HEK293 (cell line): ENCODE measurements at regions not wholly inside any gene's neighbourhood (a gene's known extent, or its start where the extent isn't known, plus 50 kb on each side); places are given as distances from the start of the nearest gene placed in this dataset.

Source experiments
- CTCF ChIA-PET: fragments of 350-600 bp; formaldehyde crosslinking; extraction: SDS; loops from one replicate; lab custom pipeline; 2021; ENCODE audit warnings: antibody characterized with exemption; lab: Yijun Ruan, JAX
- POLR2A ChIA-PET: fragments of 300-600 bp; formaldehyde crosslinking; extraction: SDS; loops from one replicate; lab custom pipeline; 2020; ENCODE audit warnings: antibody characterized with exemption, inconsistent platforms; lab: Yijun Ruan, JAX
- H3K27ac ChIP-seq: fragments of 200-500 bp; sonication (Bioruptor generic); 2 replicates; pipeline ENCODE4 v1.5.1; 2014; ENCODE audit warnings: low read depth, low read length, control low read depth, inconsistent platforms; ENCODE audit errors: extremely low read depth
- H3K36me3 ChIP-seq, 2 experiments: fragments of 200-500 bp in 1 of 2; sonication (Bioruptor generic) in 1 of 2; 1 replicate in 1 of 2; 2 replicates in 1 of 2; pipeline ENCODE4 v1.5.1; 2014 to 2017; ENCODE audit warnings: inconsistent platforms in 2 of 2, low read length in 2 of 2; ENCODE audit not compliant: control insufficient read depth in 2 of 2, insufficient read depth in 1 of 2
- H3K4me1 ChIP-seq: fragments of 200-500 bp; sonication (Bioruptor generic); 2 replicates; pipeline ENCODE4 v1.5.1; 2014; ENCODE audit warnings: mild to moderate bottlenecking, low read length, inconsistent platforms; ENCODE audit not compliant: control insufficient read depth, insufficient read depth
- H3K4me3 ChIP-seq: 2 replicates; pipeline ENCODE4 v1.5.1; 2011; ENCODE audit warnings: low read depth, mild to moderate bottlenecking, control low read depth, low read length, moderate library complexity
- H3K9me3 ChIP-seq: fragments of 200-500 bp; sonication (Bioruptor generic); 2 replicates; pipeline ENCODE4 v1.5.1; 2014; ENCODE audit warnings: low read depth, low read length, inconsistent platforms; ENCODE audit not compliant: control insufficient read depth, insufficient read depth
- ATF2 ChIP-seq: fragments of 450-650 bp; formaldehyde crosslinking; IDR thresholded peaks from 2 replicates; pipeline ENCODE4 v1.5.1; 2016; ENCODE audit warnings: missing biosample characterization, missing genetic modification characterization, low read depth
- BCL6B ChIP-seq: fragments of 450-650 bp; formaldehyde crosslinking; IDR thresholded peaks from 2 replicates; pipeline ENCODE4 v1.5.1; 2017; ENCODE audit warnings: missing biosample characterization, missing genetic modification characterization
- GLIS1 ChIP-seq: fragments of 450-650 bp; formaldehyde crosslinking; IDR thresholded peaks from 2 replicates; pipeline ENCODE4 v1.5.1; 2016; ENCODE audit warnings: missing biosample characterization, missing genetic modification characterization
- KLF16 ChIP-seq: fragments of 450-650 bp; formaldehyde crosslinking; IDR thresholded peaks from 2 replicates; pipeline ENCODE4 v1.5.1; 2017; ENCODE audit warnings: missing biosample characterization, missing genetic modification characterization
- PRDM1 ChIP-seq: fragments of 450-650 bp; formaldehyde crosslinking; IDR thresholded peaks from 2 replicates; pipeline ENCODE4; 2016; ENCODE audit warnings: missing biosample characterization, missing genetic modification characterization
- PRDM10 ChIP-seq: fragments of 450-650 bp; formaldehyde crosslinking; IDR thresholded peaks from 2 replicates; pipeline ENCODE4 v1.5.1; 2016; ENCODE audit warnings: missing biosample characterization, missing genetic modification characterization
- TRIM28 ChIP-seq: IDR thresholded peaks from 2 replicates; pipeline ENCODE4 v1.6.1; 2011; ENCODE audit warnings: low read length, control low read depth, borderline replicate concordance
- YY2 ChIP-seq: fragments of 450-650 bp; formaldehyde crosslinking; IDR thresholded peaks from 2 replicates; pipeline ENCODE4 v1.5.1; 2016; ENCODE audit warnings: missing biosample characterization, missing genetic modification characterization
- ZBTB21 ChIP-seq: fragments of 450-650 bp; formaldehyde crosslinking; IDR thresholded peaks from 2 replicates; pipeline ENCODE4 v1.5.1; 2017; ENCODE audit warnings: missing biosample characterization, missing genetic modification characterization
- ZBTB6 ChIP-seq: fragments of 450-650 bp; formaldehyde crosslinking; IDR thresholded peaks from 2 replicates; pipeline ENCODE4 v1.5.1; 2017; ENCODE audit warnings: missing biosample characterization, missing genetic modification characterization
- ZIC2 ChIP-seq: fragments of 450-650 bp; formaldehyde crosslinking; IDR thresholded peaks from 2 replicates; pipeline ENCODE4 v1.5.1; 2016; ENCODE audit warnings: missing biosample characterization, missing genetic modification characterization
- ZNF132 ChIP-seq: fragments of 450-650 bp; formaldehyde crosslinking; IDR thresholded peaks from 2 replicates; pipeline ENCODE4 v1.5.1; 2017; ENCODE audit warnings: missing biosample characterization, missing genetic modification characterization, borderline replicate concordance
- ZNF16 ChIP-seq: fragments of 450-650 bp; formaldehyde crosslinking; IDR thresholded peaks from 2 replicates; pipeline ENCODE4 v1.5.1; 2016; ENCODE audit warnings: low read depth, missing biosample characterization, missing genetic modification characterization
- ZNF48 ChIP-seq: fragments of 450-650 bp; formaldehyde crosslinking; IDR thresholded peaks from 2 replicates; pipeline ENCODE4 v1.5.1; 2016; ENCODE audit warnings: missing biosample characterization, missing genetic modification characterization
- ZNF529 ChIP-seq: fragments of 450-650 bp; formaldehyde crosslinking; IDR thresholded peaks from 2 replicates; pipeline ENCODE4 v1.5.1; 2017; ENCODE audit warnings: missing genetic modification characterization, missing biosample characterization; ENCODE audit not compliant: insufficient replicate concordance
- ZNF544 ChIP-seq: fragments of 450-650 bp; formaldehyde crosslinking; IDR thresholded peaks from 2 replicates; pipeline ENCODE4 v1.5.0; 2017; ENCODE audit warnings: missing biosample characterization, missing genetic modification characterization
- ZNF548 ChIP-seq: fragments of 450-650 bp; formaldehyde crosslinking; IDR thresholded peaks from 2 replicates; pipeline ENCODE4 v1.5.1; 2016; ENCODE audit warnings: missing biosample characterization, missing genetic modification characterization
- ZNF629 ChIP-seq: fragments of 450-650 bp; formaldehyde crosslinking; IDR thresholded peaks from 2 replicates; pipeline ENCODE4 v1.5.1; 2017; ENCODE audit warnings: missing biosample characterization, missing genetic modification characterization
- ZNF654 ChIP-seq: fragments of 450-650 bp; formaldehyde crosslinking; IDR thresholded peaks from 2 replicates; pipeline ENCODE4 v1.5.1; 2016; ENCODE audit warnings: low read depth, missing biosample characterization, missing genetic modification characterization
- ZNF660 ChIP-seq: fragments of 450-650 bp; IDR thresholded peaks from 2 replicates; pipeline ENCODE4 v1.5.1; 2018; ENCODE audit warnings: missing biosample characterization, mild to moderate bottlenecking, missing genetic modification characterization

- POLR2A ChIA-PET: no interaction called here
- no peak for TF ChIP-seq PRDM1 (tag by site-specific recombination)
- TF ChIP-seq YY2 (tag by site-specific recombination): no peak
- TF ChIP-seq, all 188 proteins: peak for 0
These were observed 64.6 kb upstream of the SIMC1 start for GRCh38 chr5:176173647-176174046.

GRCh38 chr5:176174345-176175025 is 63.7 kb upstream of the SIMC1 start:
- POLR2A ChIA-PET: no interaction called here
- Histone ChIP-seq H3K4me3 (no peak overlapping the region), H3K9me3 (no peaks in the 10 kb centered on the region), H3K4me1 (no peaks in the 10 kb centered on the region), H3K36me3 (no peaks in the 10 kb centered on the region), H3K27ac (no peak overlapping the region)
- CTCF ChIA-PET: no interaction called here
- TF ChIP-seq ZBTB6 (tag by site-specific recombination) (no peak), KLF16 (tag by site-specific recombination) (no peak), ZNF48 (tag by site-specific recombination) (no peak), ZNF654 (tag by site-specific recombination) (no peak), ZNF16 (tag by site-specific recombination) (no peak), ZBTB21 (tag by site-specific recombination) (no peak), BCL6B (tag by site-specific recombination) (no peak), ZNF132 (no peak), TRIM28 (no peak), ZNF529 (tag by site-specific recombination) (no peak)

More at GRCh38 chr5:176173647-176174046, 64.6 kb upstream of the SIMC1 start:
- Histone ChIP-seq H3K27ac (no peak overlapping the region), H3K36me3 (no peaks in the 10 kb centered on the region), H3K4me3 (no peak overlapping the region), H3K4me1 (no peaks in the 10 kb centered on the region), H3K9me3 (no peaks in the 10 kb centered on the region)
- CTCF ChIA-PET: interaction anchor here (0.6 kb wide), 1 partner anchor 1263 kb away, joined by 3 read pairs; no protein-coding TSS in a partner anchor

- Histone ChIP-seq H3K9me3 (no peaks in the 10 kb centered on the region), H3K4me1 (no peaks in the 10 kb centered on the region), H3K36me3 (no peaks in the 10 kb centered on the region), H3K4me3 (no peak overlapping the region), H3K27ac (no peak overlapping the region)
- CTCF ChIA-PET: no interaction called here
- TF ChIP-seq GLIS1: 0 out of 2 replicates have a peak, but pooled peaks have one; percentile 17
- 0 out of 2 replicates have a peak, but pooled peaks have one; percentile 43 for TF ChIP-seq ZNF660 (tag by site-specific recombination)
- no peak for TF ChIP-seq ZNF544
- 0 out of 2 replicates have a peak, but pooled peaks have one; percentile 9 for TF ChIP-seq ZIC2 (tag by site-specific recombination)
- no peak for TF ChIP-seq ZNF548
- peak; percentile 67 for TF ChIP-seq ATF2 (tag by site-specific recombination)
- 0 out of 2 replicates have a peak, but pooled peaks have one; percentile 31 for TF ChIP-seq ZNF629
- TF ChIP-seq PRDM10 (tag by site-specific recombination): peak; percentile 34; the same call in 1 of the 2 replicates
- POLR2A ChIA-PET: no interaction called here
These were observed 62.9 kb upstream of the SIMC1 start for GRCh38 chr5:176175101-176175852.
